Left lobe of liver (tissue), 2 donors: ENCODE measurements at regions not wholly inside any gene's neighbourhood (a gene's known extent, or its start where the extent isn't known, plus 50 kb on each side); places are given as distances from the start of the nearest gene placed in this dataset.

ENCODE experiments used
- ATAC-seq: fragments of 200-7000 bp; cut with Tn5 transposase; one replicate; pipeline ENCODE4 v1.9.1; 2020; ENCODE audit warnings: mild to moderate bottlenecking, moderate library complexity
- DNase-seq: peaks from one replicate; pipeline ENCODE4 v3.0.0-alpha.2; 2020; ENCODE audit warnings: low spot score
- donor health status: DM: no; HTN: no; CAD: no; lungs with moderate emphysema.
- donor health status: DM: no; HTN: yes; CAD: no.

DNA sequence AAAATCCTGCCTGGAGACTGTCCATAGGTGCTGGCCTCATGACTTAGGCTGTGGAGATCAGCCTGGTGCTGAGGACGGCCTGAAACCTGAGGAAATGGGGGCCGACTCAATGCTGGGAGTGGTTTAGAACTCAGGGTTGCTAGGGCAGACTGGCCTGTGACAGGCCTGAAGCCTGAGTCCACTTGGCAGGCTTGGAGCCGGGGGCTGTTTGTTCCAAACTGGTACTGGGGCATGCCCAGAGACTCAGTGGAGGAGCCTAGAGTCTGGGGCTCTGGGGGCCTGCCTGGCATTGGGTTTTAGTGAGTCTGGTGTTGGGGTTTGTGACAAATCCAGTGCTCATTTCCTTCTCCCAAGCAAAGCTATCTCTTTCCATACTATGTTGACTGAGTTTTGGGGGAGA, 489.7 kb upstream of the CNKSR2 start:
- no peak for ATAC-seq

GRCh38 chrX:20863649-20864048, 510.6 kb upstream of the CNKSR2 start:
- DNase-seq (no peak), ATAC-seq (no peak)

More for the DNA sequence above, 489.7 kb upstream of the CNKSR2 start:
- no peak for DNase-seq

- no peak for ATAC-seq
- no peak for DNase-seq
Observed at GRCh38 chrX:20861113-20861512, 513.1 kb upstream of the CNKSR2 start.

- no peak for DNase-seq
- no peak for ATAC-seq
Observed at GRCh38 chrX:20857746-20858145, 516.5 kb upstream of the CNKSR2 start.

DNA sequence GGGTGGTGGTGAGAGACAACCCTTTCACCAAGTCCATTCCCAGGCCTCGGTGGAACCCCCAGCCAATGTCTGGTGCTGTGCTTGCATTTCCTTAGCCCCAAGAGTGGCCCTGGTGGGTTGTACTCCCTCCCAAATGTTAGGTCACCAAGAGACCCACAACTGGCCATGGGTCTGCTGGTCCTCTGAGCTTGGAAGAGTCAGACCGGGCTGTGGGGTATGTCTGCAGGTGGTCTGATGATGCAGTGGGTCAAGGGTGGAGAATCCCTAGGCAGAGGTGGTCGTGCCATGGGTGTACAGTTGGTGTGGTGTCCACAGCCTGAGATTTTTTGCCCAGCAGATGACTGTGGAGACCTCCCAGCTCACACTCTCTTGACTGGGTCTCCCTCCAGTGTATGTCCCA, 535.7 kb upstream of the CNKSR2 start:
- DNase-seq (no peak), ATAC-seq (no peak)

DNA sequence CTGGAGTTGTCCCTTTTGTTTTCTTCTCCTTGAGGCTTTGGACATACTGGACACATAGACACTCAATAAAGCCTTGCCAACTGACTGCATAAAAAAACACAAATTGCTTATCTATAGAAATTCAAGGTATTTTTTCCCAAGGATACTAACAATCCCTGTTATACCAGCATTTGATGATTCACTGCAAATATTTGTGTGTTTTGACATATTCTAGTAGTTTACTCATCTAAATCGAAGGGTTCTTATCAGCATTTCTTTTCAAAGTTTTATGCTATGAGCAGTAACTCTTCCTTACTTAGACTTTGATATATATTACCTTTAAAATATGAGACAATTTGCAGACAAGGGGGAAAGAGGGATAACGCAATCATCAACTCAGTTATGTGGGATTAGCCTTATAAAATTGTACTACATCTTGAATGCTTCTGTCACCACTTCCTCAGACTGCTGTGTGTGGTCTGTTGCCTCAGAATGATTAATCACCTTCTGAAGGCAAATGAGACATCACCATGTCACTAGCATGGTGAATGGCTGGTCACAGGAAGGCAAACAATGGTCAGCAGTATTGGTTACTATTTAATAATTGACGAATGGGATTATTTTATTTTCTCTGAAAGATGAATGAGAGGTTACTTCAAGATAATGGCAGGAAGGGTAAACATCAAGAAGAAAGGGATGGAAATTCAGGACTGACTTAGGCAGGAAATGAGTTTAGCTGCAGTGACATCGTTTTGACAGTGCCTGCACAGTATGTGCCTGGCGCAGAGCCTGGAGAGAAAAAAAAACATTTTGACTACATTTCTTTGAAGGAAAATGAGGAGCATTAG, 544.3 kb upstream of the CNKSR2 start:
- DNase-seq (no peak), ATAC-seq (no peak)

GRCh38 chrX:20825984-20826383, 548.2 kb upstream of the CNKSR2 start:
- ATAC-seq = no peak
- DNase-seq = no peak

DNA sequence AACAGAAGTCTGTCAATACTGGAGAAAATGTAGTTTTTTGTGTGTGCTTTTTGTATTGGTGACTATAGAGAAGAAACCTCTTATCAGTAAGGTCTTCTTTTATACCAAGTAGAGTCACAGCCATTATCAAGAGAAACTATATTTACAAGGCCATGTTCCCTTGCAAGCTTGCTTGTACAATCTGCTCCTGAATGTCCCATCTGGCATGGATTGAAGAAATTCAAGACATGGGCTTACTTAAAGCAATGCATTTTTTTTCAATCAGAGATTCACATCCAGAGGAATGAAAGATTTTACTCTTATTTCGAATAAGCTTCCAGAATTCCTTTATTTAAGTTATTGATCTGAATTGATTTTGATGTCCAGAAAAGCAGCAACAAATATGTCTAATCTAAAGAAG, 537.3 kb upstream of the RPS6KA3 start:
- DNase-seq = no peak
- ATAC-seq = no peak

DNA sequence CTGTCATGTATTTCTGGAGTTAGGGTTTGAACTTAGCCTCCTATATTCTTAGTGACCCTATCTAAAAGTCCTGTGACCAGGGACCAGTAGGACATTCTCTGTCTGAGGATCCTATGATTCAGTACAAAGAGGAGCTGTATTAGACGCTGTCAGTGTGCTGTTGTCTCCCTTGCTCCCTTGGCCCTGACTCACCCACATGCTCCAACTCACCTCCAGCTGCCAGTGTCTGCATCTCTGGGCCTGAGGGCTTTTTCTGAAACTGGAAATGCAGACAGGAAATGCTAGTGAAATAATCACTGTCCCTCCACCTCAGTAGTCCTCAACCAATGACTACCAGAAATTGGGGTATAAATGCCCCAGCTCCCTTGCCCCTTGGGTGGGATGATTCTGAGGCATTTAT, 535.3 kb upstream of the RPS6KA3 start:
- ATAC-seq = no peak
- DNase-seq = no peak

DNA sequence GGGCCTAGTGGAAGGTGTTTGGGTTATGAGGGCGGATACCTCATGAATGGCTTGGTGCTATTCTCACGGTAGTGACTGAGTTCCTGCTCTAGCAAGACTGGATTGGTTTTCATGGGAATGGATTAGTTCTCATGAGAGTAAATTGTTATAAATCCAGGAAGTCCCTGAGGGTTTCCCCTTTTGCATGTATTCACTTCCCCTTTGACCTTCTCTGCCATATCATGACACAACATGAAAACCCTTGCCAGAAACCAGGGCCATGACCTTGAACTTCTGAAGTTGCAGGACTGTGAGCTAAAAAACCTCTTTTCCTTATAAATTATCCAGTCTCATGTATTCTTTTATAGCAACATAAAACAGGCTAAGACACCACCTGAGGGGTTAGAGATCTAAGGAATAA, 529.7 kb upstream of the RPS6KA3 start:
- no peak for DNase-seq

DNA sequence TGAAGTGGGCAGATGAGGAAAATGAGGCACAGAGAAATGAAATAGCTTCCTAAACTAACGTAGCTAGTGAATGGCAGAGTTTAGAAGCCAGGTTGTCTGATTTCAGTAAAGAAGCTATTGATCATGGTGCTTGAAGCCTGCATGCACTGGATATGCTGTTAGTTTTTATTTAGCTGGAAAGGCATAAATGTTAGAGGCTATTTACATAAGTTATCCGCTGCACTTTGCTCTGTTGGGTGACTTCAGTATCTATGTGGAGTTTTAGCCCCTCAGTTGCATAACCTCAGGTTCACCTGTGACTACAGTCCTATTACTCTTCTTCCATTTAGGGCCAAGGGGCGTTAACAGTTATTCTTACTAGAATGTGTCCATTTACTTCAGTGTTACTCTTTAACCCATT, 522.4 kb upstream of the RPS6KA3 start:
- peak; percentile 93 for ATAC-seq
- peak; percentile 41 for DNase-seq

More for the DNA sequence above, 529.7 kb upstream of the RPS6KA3 start:
- no peak for ATAC-seq

DNA sequence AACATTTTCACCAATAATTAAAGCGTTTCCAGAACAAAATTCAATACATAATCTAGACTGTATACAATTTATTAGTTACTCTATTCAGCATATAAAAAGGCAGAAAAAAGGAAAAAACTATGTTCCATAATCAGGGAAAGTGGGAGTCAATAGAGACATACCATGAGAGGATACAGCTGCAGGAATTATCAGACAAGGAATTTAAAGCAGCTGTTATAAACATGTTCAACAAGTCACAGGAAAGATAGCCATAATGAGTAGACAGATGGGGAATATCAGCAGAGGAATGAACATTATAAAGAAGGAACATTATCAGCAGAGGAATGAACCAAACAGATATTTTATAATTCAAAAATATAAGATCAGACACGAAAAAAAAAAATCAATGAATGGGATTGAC, 500.6 kb upstream of the RPS6KA3 start:
- ATAC-seq (no peak), DNase-seq (no peak)

- DNase-seq = no peak
Observed at GRCh38 chrX:20756585-20756984, 489.9 kb upstream of the RPS6KA3 start.

GRCh38 chrX:20753076-20753475, 486.4 kb upstream of the RPS6KA3 start:
- ATAC-seq (no peak), DNase-seq (no peak)

More at GRCh38 chrX:20756585-20756984, 489.9 kb upstream of the RPS6KA3 start:
- ATAC-seq = no peak

- ATAC-seq = peak; percentile 53
- DNase-seq = no peak
Observed at GRCh38 chrX:20746690-20747089, 480.0 kb upstream of the RPS6KA3 start.

- no peak for DNase-seq
- ATAC-seq = no peak
Observed at GRCh38 chrX:20743046-20743445, 476.3 kb upstream of the RPS6KA3 start.

DNA sequence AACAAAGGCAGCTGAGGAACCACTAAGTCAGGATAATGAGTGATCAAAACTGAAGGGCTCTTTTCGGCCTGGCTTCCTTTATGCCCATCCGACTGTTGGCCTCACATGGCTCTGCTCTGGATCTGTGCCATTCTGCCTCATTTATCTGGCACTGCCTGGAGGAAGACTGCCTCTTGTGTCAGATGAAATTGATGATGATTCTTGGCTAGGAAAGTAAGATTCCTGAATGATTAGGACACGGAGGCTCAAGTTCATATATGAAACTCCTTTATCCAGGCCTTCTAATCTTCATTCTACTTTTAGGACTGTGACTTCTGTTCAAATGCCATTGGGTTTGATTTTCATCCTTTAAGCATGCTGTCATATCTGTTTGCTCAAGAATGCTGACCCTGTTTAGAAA, 475.4 kb upstream of the RPS6KA3 start:
- DNase-seq (no peak), ATAC-seq (no peak)

DNA sequence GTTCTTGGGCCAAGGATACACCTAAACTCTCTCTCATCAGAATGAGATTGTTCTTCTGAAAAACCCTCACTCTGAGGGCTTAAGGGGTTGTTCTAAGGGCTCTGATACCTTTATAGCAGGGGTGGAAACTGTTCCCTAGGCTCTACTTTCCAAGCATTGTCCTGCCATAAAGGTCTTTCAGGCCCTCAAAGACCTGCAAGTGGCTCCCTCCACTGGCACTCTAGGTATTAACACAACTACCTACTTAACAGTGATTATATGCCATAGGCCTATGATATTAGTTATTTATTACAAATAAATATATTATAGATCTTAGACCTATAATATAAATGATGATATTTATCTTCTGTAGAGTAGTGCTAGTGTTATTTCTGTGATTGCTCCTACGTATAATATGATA, 473.7 kb upstream of the RPS6KA3 start:
- DNase-seq (no peak), ATAC-seq (no peak)

GRCh38 chrX:20739038-20739745, 472.5 kb upstream of the RPS6KA3 start:
- no peak for DNase-seq

DNA sequence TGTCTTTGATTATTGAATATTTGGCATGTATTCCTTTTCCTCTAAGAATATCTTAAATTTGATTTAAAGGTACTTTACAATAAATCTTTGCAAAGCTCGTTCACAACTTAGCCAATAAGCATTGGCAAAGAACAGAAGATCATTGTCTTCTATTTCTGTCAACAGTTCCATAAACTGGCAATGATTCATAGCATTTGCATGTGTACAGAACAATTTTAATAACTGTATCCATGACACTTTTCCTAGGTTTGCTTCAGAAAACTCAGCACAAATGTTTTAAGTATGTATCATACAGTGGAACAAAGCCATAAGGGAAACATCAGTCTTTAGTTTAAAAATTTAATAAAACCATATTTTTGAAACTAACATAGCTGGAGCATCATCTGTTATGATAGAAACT, 462.7 kb upstream of the RPS6KA3 start:
- ATAC-seq = no peak
- DNase-seq = no peak

More at GRCh38 chrX:20739038-20739745, 472.5 kb upstream of the RPS6KA3 start:
- ATAC-seq = no peak

DNA sequence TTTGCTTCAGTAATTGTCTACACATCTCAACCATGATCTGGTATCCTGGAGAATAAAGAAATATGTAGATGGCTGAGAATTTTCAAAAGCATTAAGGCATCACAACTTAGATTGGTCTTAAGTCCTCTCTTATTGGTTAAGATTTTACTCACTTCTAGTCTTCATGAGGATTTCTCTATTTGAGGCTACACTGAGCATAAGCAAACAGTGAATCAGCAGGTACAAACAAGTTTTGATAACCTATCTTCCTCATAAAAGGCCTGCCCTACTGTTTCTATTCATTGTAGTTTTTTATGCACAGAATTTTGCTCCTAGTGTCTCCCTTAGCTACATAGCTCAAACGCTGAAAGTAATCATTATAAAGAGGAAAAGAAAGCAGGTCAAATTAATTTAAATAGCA, 460.7 kb upstream of the RPS6KA3 start:
- DNase-seq (no peak), ATAC-seq (no peak)

DNA sequence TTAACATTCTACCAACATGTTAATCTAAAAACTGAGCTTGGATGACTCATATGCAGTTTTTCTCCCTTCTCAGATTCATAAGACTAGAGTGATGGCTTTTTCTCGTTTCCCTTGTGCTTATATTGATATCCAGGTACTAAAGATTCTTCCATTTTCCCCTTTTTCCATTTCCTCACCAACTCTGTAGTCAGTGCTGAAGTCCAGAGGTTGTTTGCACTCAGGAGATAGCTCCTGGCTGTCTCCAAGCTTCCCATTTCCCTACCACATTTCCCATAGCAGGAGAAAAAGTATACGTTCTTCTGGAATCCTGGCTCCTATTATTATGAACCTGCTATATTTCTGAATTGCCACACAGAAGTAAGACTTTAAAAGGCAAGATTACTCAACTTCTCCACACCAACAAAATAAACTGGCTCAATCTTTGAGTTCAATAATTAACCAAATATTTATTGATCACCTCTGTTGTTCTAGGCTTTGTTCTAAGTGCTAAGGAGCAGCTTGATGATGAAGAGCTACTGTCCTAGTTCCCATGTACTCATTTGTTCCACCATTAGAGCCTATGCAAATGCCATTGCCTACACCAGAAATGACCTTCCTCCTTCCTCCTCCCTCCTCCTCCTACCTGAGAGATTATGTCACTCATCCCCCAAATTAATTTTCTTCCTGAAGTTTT, 454.4 kb upstream of the RPS6KA3 start:
- peak; percentile 80 for ATAC-seq
- DNase-seq = no peak
